ENCODE measurements at regions not wholly inside any gene's neighbourhood (a gene's known extent, or its start where the extent isn't known, plus 50 kb on each side); places are given as distances from the start of the nearest gene placed in this dataset.

- no peaks in the 10 kb centered on the region for H4K20me1 ChIP-seq (ENCODE audit: control insufficient read depth, insufficient read depth, low read depth, low read length)
- no peaks in the 10 kb centered on the region for H3K36me3 ChIP-seq (ENCODE audit: control insufficient read depth, low read length)
- no peaks in the 10 kb centered on the region for H3F3A ChIP-seq (ENCODE audit: control insufficient read depth, insufficient read depth)
- no peak overlapping the region for H3K4me3 ChIP-seq (ENCODE audit: low read length)
- no peaks in the 10 kb centered on the region for H3K9me2 ChIP-seq (replicated peaks; ENCODE audit: control insufficient read depth, low read length)
- H3K9me3 ChIP-seq (ENCODE audit: control insufficient read depth, insufficient read depth, low read length): no peaks in the 10 kb centered on the region
- H3K27me3 ChIP-seq (ENCODE audit: control insufficient read depth, low read length): no peaks in the 10 kb centered on the region
- H3K27ac ChIP-seq (ENCODE audit: low read depth, low read length): no peak overlapping the region
- no peak overlapping the region for H3K4me2 ChIP-seq (ENCODE audit: low read length)
- TF ChIP-seq EZH2phosphoT487 (IDR thresholded peaks at IDR 0.05; ENCODE audit: borderline replicate concordance, low read length) (no peak), CTCF (IDR thresholded peaks at IDR 0.05; ENCODE audit: low read depth, low read length, poor library complexity, severe bottlenecking) (no peak)
- H3K79me2 ChIP-seq (ENCODE audit: control insufficient read depth, low read length): no peaks in the 10 kb centered on the region
- H3K4me1 ChIP-seq (ENCODE audit: control insufficient read depth, low read length): no peaks in the 10 kb centered on the region
Measured at GRCh38 chr10:9926881-9927280, 1090.8 kb upstream of the CELF2 start.

GRCh38 chr10:9939716-9940115, 1078.0 kb upstream of the CELF2 start:
- Histone ChIP-seq H3K4me2 (ENCODE audit: low read length) (no peak overlapping the region), H3K79me2 (ENCODE audit: control insufficient read depth, low read length) (no peaks in the 10 kb centered on the region), H3K4me1 (ENCODE audit: control insufficient read depth, low read length) (no peaks in the 10 kb centered on the region), H3K9me3 (ENCODE audit: control insufficient read depth, insufficient read depth, low read length) (no peaks in the 10 kb centered on the region), H3K36me3 (ENCODE audit: control insufficient read depth, low read length) (no peaks in the 10 kb centered on the region), H3K9me2 (replicated peaks; ENCODE audit: control insufficient read depth, low read length) (no peaks in the 10 kb centered on the region), H3K27ac (ENCODE audit: low read depth, low read length) (no peak overlapping the region), H4K20me1 (ENCODE audit: control insufficient read depth, insufficient read depth, low read depth, low read length) (no peaks in the 10 kb centered on the region), H3K27me3 (ENCODE audit: control insufficient read depth, low read length) (no peaks in the 10 kb centered on the region), H3K4me3 (ENCODE audit: low read length) (no peak overlapping the region), H3F3A (ENCODE audit: control insufficient read depth, insufficient read depth) (no peaks in the 10 kb centered on the region)
- TF ChIP-seq EZH2phosphoT487 (IDR thresholded peaks at IDR 0.05; ENCODE audit: borderline replicate concordance, low read length) (no peak), CTCF (IDR thresholded peaks at IDR 0.05; ENCODE audit: low read depth, low read length, poor library complexity, severe bottlenecking) (no peak)

DNA sequence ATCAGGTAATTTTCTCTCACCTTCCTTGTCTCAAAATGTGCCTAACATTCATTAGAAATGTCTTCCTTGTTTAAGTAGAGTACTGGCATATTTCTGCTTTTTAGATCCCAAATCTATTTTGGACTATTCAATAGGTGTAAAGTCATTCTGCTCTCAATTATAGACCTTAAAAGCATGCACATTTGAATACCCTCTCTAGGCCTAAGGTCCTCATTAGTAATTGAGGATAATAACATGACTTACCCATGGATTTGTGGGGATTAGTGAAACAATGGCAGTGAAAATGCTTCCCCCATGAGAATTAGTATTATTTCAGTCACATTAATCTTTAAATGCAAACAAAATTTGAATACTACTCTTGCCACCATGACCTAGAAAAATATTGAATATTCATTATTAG, 1073.0 kb upstream of the CELF2 start:
- Histone ChIP-seq H3K4me3 (ENCODE audit: low read length) (no peak overlapping the region), H3K27ac (ENCODE audit: low read depth, low read length) (no peak overlapping the region), H3K27me3 (ENCODE audit: control insufficient read depth, low read length) (no peaks in the 10 kb centered on the region), H3K79me2 (ENCODE audit: control insufficient read depth, low read length) (no peaks in the 10 kb centered on the region), H3F3A (ENCODE audit: control insufficient read depth, insufficient read depth) (no peaks in the 10 kb centered on the region), H3K36me3 (ENCODE audit: control insufficient read depth, low read length) (no peaks in the 10 kb centered on the region), H4K20me1 (ENCODE audit: control insufficient read depth, insufficient read depth, low read depth, low read length) (no peaks in the 10 kb centered on the region), H3K4me2 (ENCODE audit: low read length) (no peak overlapping the region), H3K4me1 (ENCODE audit: control insufficient read depth, low read length) (no peaks in the 10 kb centered on the region), H3K9me2 (replicated peaks; ENCODE audit: control insufficient read depth, low read length) (no peaks in the 10 kb centered on the region), H3K9me3 (ENCODE audit: control insufficient read depth, insufficient read depth, low read length) (peaks cover 3% of the 10 kb centered on the region; the same call in 1 of the 2 replicates)
- TF ChIP-seq EZH2phosphoT487 (IDR thresholded peaks at IDR 0.05; ENCODE audit: borderline replicate concordance, low read length) (no peak), CTCF (IDR thresholded peaks at IDR 0.05; ENCODE audit: low read depth, low read length, poor library complexity, severe bottlenecking) (no peak)

DNA sequence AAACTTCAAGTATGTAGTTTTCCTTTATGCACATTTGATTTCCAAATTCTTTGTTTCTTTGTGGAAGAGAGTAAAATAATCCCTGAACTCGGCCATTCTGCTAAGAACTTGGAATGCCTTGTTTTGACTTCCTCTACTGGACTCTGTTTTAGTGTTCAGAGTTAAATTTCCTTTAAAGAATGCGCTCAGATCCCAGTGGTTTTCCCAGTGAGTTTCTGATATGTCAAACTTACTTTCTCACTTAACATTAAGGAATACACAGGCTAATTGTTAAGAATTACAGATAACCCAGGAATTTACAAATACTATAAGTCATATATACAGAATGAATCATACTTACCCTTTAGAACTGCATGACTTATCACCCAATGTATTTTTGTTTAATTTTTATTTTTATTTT, 1067.6 kb upstream of the CELF2 start:
- Histone ChIP-seq H3K36me3 (ENCODE audit: control insufficient read depth, low read length) (no peaks in the 10 kb centered on the region), H3K4me2 (ENCODE audit: low read length) (no peak overlapping the region), H3K27me3 (ENCODE audit: control insufficient read depth, low read length) (no peaks in the 10 kb centered on the region), H3K4me3 (ENCODE audit: low read length) (no peak overlapping the region), H3K79me2 (ENCODE audit: control insufficient read depth, low read length) (no peaks in the 10 kb centered on the region), H3F3A (ENCODE audit: control insufficient read depth, insufficient read depth) (no peaks in the 10 kb centered on the region), H4K20me1 (ENCODE audit: control insufficient read depth, insufficient read depth, low read depth, low read length) (no peaks in the 10 kb centered on the region), H3K4me1 (ENCODE audit: control insufficient read depth, low read length) (no peaks in the 10 kb centered on the region), H3K9me2 (replicated peaks; ENCODE audit: control insufficient read depth, low read length) (no peaks in the 10 kb centered on the region), H3K9me3 (ENCODE audit: control insufficient read depth, insufficient read depth, low read length) (peaks cover 3% of the 10 kb centered on the region; the same call in 1 of the 2 replicates), H3K27ac (ENCODE audit: low read depth, low read length) (no peak overlapping the region)
- no peak for TF ChIP-seq EZH2phosphoT487 (IDR thresholded peaks at IDR 0.05; ENCODE audit: borderline replicate concordance, low read length)
- TF ChIP-seq CTCF (IDR thresholded peaks at IDR 0.05; ENCODE audit: low read depth, low read length, poor library complexity, severe bottlenecking): no peak

Measured in DOHH2 (cell line).